GM20431 (cell line): ENCODE measurements at regions not wholly inside any gene's neighbourhood (a gene's known extent, or its start where the extent isn't known, plus 50 kb on each side); places are given as distances from the start of the nearest gene placed in this dataset.

Experiments
- in situ Hi-C: fragments of 300-500 bp; cut with MseI, MboI; formaldehyde crosslinking; loops from one replicate; pipeline ENCODE4 v1.15.0; 2020; ENCODE audit warnings: low sequenced_read_pairs; ENCODE audit not compliant: unreplicated experiment

- in situ Hi-C loops, result no loop called here
Observed at GRCh38 chr14:25222256-25222655, 172.3 kb upstream of the STXBP6 start.

GRCh38 chr14:25220514-25220913, 170.6 kb upstream of the STXBP6 start:
- in situ Hi-C loops, result no loop called here

GRCh38 chr14:25215607-25216006, 165.7 kb upstream of the STXBP6 start:
- in situ Hi-C loops, result no loop called here

GRCh38 chr14:25197885-25198284, 147.9 kb upstream of the STXBP6 start:
- in situ Hi-C loops, result no loop called here

- in situ Hi-C loops, result no loop called here
Observed at GRCh38 chr14:25180221-25180620, 130.3 kb upstream of the STXBP6 start.

- in situ Hi-C loops, result no loop called here
Observed at GRCh38 chr14:25178255-25178654, 128.3 kb upstream of the STXBP6 start.

GRCh38 chr14:25150934-25151790, 101.2 kb upstream of the STXBP6 start:
- in situ Hi-C loops, result no loop called here

- in situ Hi-C loops, result no loop called here
Observed at GRCh38 chr14:25150401-25150800, 100.5 kb upstream of the STXBP6 start.

- in situ Hi-C loops, result loop anchor here (25.0 kb wide), 1 partner anchor 403 kb away; no protein-coding TSS in a partner anchor
Observed at GRCh38 chr14:25140411-25140810, 90.5 kb upstream of the STXBP6 start.

GRCh38 chr14:25136811-25137210, 86.9 kb upstream of the STXBP6 start:
- in situ Hi-C loops, result loop anchor here (25.0 kb wide), 1 partner anchor 400 kb away; no protein-coding TSS in a partner anchor

- in situ Hi-C loops, result loop anchor here (25.0 kb wide), 1 partner anchor 397 kb away; no protein-coding TSS in a partner anchor
Observed at GRCh38 chr14:25134184-25134583, 84.2 kb upstream of the STXBP6 start.

- in situ Hi-C loops, result loop anchor here (25.0 kb wide), 1 partner anchor 396 kb away; no protein-coding TSS in a partner anchor
Observed at GRCh38 chr14:25132732-25133422, 82.9 kb upstream of the STXBP6 start.

- in situ Hi-C loops, result loop anchor here (25.0 kb wide), 1 partner anchor 395 kb away; no protein-coding TSS in a partner anchor
Observed at GRCh38 chr14:25132094-25132493, 82.1 kb upstream of the STXBP6 start.

- in situ Hi-C loops, result no loop called here
Observed at GRCh38 chr14:25122843-25123242, 72.9 kb upstream of the STXBP6 start.

GRCh38 chr14:25122211-25122610, 72.3 kb upstream of the STXBP6 start:
- in situ Hi-C loops, result no loop called here

GRCh38 chr14:25121337-25122129, 71.6 kb upstream of the STXBP6 start:
- in situ Hi-C loops, result no loop called here

GRCh38 chr14:25120261-25120660, 70.3 kb upstream of the STXBP6 start:
- in situ Hi-C loops, result no loop called here

- in situ Hi-C loops, result no loop called here
Observed at GRCh38 chr14:25118671-25119070, 68.7 kb upstream of the STXBP6 start.

- in situ Hi-C loops, result no loop called here
Observed at GRCh38 chr14:25117342-25117741, 67.4 kb upstream of the STXBP6 start.

GRCh38 chr14:25116607-25117006, 66.7 kb upstream of the STXBP6 start:
- in situ Hi-C loops, result no loop called here
